ENCODE measurements at regions not wholly inside any gene's neighbourhood (a gene's known extent, or its start where the extent isn't known, plus 50 kb on each side); places are given as distances from the start of the nearest gene placed in this dataset.

DNA sequence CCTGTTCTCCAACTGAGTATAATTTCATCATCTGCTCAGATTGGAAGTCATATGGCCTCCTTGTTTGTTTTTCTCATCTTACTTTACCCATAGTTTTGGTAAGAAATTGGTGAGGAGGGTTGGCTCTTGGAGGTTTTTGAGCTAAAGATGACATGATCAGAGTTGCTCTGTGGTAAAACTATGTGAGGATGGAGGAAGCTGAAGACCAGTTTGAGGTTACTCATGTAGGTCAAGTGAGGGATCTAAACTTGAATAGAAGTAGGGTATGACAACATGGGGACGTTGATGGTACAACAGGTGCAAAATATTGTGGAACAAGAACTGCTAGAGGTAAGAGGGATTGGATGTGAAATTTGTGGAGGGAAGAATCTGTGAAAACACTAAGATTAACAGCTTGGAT is 87.7 kb upstream of the NEO1 start:
- no peak for DNase-seq

DNA sequence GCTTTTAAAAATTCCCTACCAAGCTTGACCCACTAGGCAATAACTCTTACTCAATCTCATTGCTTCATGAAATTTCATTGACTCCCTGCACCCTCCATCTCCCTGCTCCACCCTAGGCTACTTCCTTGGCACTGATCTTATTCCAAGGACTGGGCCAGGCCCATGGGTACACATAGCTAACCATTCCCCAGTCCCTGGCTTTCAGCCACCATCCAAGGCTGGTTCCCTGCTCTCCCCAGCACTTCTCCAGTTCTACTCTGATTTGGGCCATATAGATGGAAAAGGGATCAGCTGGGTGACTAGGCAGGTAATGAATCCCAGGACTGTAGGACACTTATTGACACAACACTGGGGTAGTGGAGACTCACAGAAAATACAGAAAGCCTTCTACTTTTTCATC is 88.1 kb upstream of the NEO1 start:
- DNase-seq: no peak

DNA sequence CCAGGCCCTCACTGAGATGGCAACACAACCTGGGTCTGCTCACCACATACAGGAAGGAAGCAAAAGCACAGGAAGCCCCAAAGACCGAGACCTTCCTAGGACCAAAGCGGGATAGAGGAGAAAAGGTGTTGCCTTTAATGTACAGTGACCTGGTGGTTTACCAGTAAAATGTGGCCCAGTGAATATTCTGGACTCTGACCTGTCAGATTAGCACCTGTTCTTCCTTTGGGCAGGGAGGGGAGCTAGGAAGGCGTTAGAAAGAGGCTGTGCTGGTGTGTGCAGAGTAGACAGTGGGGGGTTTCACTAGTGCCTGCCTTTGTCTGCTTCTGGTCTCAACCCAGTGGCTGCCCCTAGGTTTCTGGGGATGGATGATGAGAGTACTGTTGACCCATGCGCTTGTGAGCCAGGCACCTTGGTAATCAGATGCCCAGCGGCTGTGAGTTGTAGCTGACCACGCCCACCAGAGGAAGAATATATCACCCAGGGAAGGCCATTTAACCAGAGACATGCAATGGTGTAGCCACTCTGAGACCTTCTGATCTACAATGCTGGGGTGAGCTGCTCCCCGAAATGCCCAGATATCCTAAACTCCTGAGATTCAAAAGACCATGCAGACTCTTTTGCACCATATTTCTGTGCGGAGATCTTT is 90.1 kb upstream of the NEO1 start:
- no peak for DNase-seq

DNA sequence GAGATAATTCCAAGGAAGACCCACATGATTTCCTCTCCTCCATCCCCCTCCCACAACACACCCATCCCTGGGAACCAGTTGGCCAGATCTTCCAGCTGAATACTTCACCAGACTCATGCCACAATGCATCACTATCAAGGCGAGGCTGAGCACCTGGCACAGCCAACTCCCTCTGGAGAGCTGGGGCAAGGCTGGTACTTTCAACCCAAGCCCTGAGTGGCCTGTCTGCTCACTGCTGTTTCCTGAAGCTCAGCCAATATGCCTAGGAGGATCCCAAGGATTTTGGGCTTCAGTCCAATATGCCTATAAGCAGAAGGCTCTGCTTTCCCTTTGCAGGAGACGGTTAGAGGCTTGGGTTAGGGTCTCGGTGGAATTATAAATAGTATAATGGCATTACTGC is 90.9 kb upstream of the NEO1 start:
- no peak for DNase-seq

DNA sequence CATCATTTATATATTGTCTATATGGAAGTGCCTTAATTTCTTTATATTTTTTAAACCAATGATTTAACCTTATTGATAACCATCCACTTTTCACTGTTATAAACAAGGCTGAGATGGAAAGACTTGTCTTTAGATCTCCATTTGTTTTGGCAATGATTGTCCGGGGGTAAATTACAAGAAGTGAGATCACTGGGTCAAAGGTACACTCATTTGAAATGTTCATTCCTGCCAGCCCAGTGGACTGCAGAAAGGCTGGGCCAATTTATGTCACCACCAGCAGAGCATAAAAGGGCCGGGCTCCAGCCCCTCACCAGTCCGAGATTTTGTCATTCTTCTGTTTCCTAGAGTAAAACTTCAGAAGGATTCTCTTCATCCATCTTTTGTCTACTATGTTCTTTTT is 93.6 kb upstream of the NEO1 start:
- DNase-seq: no peak

DNA sequence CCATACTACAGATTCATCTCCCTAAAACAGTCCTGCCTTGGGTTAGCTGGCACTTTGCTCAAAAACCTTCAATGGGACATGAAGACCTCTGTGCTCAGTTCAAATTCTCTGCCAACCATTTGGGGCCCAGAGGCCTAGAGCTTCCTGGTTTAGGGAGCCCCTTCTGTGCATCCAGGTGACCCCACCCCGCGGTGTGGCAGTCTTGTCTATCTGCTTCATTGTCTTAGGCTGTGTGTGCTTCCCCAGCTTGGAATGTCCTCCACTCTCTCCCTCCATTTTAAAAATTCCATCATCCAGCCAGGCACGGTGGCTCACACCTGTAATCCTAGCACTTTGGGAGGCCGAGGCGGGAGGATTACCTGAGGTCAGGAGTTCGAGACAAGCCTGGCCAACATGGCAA is 99.0 kb upstream of the NEO1 start:
- no peak for DNase-seq

DNA sequence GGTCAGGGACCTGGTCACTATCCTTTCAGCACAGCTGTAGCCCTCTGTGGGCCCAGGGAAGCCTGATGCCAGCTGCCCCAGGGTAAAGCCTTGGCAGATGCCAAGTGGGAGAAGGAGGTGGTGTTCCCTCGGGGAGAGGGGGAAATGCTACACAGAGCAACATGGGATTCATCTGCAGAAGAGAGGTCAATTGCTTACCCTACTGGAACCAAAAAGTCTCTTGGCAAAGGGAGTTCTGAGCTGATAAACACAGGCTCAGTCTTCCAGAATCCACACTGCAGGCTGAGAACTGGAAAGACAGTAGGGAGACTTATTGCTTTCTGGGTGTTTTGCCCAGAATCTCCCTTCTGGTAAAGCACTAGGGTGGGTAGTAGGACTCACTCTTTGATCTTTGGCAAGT is 100.1 kb upstream of the NEO1 start:
- DNase-seq: no peak

DNA sequence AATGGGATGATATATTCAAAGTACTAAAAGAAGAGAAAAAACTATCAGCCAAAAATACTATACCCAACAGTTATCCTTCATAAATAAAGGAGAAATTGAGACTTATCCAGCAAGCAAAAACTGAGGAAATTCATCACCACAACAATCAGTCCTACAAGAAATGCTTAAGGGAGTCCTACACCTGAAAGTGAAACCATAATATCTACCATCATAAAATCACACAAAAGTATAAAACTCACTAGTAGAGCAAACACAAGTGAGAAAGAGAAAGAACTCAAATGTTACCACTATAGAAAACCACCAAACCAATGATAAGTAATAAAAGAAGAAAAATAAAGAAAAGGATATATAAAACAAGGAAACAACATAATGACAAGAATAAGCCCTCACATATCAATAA is 103.6 kb upstream of the NEO1 start:
- DNase-seq: no peak

DNA sequence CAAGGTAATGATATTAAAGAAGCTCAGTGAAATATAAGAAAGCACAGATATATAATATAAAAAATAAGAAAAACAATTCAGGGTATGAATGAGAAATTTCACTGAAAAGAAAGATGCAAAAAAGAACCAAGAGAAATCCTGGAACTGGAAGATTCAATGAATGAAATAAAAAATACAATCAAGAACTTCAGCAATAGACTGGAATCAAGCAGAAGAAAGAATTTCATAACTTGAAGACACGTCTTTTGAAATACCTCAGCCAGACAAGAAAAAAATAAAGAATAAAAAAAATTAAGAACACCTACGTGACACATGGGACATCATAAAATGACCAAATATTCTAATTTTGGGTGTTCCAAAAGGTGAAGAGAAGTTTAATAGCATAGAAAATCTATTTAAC is 104.6 kb upstream of the NEO1 start:
- no peak for DNase-seq

DNA sequence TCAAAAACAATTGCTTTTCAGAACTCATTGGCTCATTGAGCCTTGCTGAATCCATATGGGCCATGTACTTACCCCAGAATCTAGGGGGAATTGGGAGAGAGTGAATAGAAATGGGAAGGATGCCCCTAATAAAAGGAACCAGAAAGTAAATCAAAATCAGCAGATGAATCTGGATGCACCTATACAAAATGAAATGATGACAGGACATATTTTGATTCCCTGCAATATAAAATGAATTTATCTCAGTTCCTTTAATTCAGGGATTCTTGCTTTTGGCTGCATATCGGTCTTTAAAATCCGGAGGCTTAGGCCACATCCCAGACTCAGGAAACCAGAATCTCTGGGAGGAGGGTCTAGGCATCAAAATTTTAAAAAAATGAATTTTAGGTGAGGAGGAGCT is 107.7 kb upstream of the NEO1 start:
- no peak for DNase-seq

DNA sequence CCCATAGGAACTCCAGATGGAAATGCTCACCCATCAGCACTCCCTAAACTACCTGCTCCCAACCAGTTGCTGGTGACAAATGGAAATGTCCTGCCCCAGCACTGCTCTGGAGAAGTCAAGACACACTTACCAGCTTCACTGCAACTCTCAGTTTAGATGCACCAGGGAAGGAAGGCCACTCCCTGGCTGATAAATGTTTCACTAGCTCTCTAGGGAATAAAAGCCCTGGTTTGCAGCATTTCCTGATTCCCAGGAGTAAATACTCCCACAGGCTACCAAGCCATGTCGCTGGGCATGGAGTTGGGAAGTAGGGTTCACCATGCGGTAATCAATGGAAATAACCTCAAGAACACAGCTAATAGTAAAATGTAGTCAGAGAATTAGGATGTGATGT is 112.0 kb upstream of the NEO1 start:
- no peak for DNase-seq

DNA sequence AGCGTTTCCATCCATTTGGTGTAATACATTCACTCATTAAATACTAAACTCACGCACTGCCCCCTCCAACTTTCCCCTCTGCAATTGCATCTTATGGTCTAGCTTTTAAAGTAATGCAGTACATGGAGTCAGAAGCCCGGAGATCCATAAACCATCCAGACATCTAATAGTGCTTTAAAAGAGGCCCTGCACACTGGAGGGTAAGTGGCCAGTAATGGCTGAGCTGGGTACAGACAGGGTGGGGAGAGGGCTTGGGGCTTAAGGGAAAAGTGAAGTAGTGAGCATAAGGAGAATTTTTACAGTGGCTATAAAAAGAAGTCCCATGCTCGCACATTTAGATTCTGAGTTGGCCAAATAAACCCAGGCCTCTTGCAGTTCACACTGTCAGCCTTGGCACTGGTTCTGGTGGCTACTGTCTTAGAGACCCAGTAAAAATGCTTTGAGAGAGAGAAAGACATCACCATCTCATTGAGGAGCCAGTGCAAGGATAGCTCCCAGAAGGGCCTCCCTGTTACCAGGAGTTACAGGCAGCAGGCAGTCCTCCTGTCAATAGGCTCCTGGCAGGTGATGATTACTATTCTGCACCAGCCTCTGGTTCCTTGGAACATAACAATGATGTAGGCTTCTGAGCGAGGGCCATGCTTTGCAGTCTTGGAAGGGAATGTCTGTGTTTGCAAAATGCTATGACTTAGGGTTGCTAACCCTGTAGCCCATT is 112.6 kb upstream of the NEO1 start:
- DNase-seq: no peak

DNA sequence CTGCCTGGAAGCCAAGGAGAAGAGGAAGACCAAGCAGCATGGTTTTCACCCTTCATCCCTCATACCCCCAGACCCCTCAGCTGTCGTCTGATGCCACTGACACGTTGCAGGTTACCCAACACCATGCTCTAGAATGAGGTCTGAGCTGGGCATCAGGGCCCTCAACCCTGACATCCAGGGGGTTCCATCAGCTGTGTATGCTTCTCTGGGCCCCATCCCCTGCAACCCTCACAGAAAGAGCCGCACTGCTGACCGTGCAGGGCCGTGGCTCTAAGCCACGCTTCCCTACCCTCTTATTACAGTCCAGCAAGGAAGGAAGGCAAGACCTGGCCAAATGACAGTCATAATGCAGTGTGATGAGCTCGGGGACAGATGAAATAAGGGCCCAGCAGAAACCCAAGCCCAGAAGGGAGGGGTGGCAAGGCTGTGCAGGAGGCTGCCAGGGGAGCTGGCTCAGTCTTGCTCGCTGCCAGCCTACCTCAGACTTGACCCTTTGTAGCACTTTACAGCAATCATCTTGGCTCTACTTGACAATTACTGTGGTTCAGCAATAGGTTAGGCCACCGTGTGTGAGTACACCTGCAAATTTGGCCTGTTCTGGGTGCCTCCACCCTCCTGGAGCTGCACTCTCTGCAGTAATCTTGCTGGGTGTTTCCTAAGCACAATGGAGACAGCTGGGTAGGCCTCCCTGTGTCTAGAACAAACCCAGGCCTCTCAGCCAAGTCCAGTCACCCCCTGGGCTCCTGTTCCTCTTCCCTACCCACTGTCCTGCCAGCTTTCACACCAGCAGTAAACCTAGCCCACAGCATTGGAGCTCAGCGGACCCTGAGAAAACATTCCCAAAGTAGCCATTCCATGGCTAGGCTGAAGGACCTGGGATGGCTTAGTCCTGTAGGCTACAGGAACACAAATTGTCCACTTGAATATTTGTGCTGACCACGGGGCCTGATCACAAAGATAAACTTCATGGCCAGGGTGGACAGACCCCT is 115.3 kb upstream of the NEO1 start:
- no peak for DNase-seq

DNA sequence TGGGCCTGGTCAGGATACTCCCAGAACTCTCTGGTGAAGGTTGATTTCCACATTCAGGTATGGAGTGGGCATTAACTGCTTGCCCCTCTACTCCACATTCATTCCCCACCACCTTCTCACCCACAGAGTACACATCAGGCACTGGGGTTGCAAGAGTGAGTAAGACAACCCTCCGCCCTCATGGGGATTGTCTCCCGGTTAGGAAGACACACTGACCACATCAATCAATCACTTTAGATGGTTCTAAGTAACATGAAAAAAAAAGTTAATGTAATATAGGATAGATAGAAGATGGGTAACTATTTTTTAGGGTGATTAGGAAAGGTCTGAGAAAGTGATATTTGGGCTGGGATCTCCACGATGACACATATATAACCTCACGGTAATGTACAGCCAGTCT is 116.0 kb upstream of the NEO1 start:
- DNase-seq: no peak

DNA sequence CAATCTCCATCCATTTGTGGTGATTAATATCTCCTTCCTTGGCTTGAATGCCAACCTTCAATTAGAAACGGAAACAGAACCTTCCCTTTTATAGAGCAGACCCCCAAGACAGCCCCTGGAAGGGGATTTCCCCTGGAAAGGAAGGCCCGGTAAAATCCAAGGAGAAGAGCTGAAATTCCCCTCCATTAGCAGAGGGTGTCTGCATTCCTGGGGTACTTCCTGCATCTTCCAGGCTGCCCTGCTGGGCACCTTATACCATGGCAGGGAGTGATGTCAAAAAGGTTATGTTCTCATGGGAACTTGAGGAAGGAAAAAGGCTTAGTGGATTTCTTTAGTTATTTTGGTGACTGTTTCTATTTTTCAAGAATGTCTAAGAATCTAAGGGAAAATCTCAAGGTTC is 116.7 kb upstream of the NEO1 start:
- DNase-seq: no peak

DNA sequence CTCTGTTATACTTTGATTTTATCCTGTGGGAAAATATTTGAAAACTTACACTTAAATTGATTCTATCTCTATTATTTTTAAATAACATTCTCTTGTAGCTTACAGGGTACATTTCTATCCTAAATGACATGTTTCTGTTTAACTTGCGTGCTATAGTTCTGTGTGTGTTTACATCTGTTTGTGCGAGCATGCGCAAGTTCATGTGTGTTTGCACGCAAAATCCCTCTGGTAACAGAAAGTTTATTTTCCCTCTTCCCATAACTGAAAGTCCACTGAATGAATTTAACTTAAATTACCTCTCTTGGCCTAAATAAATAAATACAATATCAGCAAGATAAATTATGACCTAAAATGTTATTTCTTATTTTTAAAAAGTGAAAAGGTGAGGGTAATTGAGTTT is 117.3 kb upstream of the NEO1 start:
- no peak for DNase-seq

DNA sequence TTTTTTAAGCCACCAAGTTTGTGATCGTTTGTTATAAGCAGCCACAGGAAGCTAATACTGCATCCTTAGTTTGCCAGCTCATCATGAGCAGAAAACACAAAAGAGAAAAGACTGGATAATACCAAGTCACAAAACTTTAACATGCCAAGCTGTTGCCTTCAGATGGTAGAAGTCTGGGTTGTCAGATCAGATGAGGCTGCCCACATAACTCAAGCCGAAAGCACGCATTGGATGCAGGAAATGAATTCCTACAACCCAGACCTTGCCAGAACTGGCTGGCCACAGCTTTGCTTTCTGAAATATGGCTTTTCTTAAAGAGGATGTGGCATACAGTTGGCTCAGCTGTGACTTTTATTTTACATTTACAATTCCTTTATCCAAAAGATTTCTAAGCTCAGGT is 118.3 kb upstream of the NEO1 start:
- no peak for DNase-seq

DNA sequence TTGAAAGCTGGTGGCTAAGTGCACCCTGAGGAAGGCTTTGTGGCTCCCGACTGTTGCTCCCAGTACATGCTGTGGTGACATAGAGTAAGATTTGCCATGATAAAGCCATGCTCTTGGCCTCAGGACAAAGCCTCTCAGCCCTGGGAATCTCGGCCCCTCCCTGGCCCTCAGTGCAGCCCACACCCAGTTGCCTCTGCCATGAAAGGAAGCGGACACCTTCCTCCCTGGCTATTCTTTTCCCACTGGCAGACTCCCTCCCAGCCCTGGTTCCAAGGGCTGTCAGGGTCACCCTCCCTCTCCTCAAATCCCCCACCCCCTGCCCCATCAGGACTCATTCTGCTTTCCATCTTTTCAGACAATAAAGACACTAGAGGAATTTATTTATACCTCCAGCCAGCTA is 119.8 kb upstream of the NEO1 start:
- no peak for DNase-seq

DNA sequence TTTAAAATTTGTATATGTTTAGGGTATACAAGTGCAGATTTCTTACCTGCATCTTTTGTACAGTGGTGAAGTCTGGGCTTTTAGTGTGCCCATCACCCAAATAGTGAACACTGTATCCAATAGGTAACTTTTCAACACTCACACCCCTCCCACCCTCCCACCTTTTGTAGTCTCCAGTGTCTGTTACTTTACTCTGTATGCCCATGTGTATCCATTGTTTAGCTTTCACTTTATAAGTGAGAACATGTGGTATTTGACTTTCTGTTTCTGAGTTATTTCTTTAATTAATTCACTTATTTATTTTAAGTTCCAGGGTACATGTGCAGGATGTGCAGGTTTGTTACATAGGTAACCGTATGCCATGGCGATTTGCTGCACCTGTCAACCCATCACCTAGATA is 124.8 kb upstream of the NEO1 start:
- DNase-seq: no peak

DNA sequence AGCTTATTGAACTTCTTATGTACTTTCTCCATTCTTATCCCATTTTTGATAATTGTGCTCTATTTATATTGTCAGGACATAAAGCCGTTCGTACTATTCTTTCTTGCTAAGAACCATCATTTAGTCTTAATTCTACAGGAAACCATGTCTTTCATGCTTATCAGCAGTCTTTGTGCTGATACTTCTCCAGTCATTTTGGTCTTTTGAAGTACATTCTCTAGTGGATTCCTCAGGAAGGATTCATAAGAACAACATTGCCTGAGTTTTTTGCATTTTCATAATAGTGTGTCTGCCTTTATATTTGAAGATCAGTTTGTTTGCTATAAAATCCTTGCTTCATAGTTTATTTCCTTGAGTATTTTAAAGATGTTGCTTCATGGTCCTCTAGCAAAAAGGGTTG is 126.6 kb upstream of the NEO1 start:
- no peak for DNase-seq

DNA sequence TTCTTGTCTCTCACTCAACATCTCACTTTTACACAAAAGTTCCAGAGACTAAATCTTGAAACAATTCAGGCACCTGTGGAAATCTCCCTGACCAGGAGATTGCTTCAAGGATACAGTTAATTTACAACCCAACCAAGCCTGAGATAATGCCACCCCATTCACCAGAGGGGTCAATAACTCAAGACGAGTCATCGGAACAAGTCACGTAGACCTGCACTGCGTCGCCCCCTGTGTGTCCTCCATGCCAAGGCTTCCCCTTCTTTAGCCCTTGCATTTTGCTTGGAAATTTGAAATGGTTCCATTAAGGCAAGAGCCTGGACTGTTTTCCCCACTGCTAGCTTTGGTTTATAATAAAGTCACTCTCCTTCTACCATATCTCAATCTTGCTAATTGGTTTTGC is 129.0 kb upstream of the NEO1 start:
- DNase-seq: no peak

DNA sequence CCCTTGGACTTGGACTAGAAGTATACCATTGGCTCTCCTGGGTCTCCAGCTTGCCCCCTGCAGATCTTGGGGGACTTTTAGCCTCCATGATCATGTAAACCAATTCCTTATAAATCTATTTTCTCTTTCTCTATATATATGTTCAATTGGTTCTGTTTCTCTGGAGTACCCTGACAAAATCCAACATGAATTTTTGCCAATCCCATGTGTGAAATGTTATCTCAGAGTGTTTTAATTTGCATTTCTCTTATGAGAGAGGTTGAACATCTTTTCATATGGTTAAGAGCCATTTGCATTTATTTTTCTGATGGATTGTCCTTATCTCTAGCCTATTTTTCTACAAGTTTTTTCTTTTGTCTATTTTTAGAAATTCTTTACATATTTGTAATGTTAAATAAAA is 131.7 kb upstream of the NEO1 start:
- no peak for DNase-seq

DNA sequence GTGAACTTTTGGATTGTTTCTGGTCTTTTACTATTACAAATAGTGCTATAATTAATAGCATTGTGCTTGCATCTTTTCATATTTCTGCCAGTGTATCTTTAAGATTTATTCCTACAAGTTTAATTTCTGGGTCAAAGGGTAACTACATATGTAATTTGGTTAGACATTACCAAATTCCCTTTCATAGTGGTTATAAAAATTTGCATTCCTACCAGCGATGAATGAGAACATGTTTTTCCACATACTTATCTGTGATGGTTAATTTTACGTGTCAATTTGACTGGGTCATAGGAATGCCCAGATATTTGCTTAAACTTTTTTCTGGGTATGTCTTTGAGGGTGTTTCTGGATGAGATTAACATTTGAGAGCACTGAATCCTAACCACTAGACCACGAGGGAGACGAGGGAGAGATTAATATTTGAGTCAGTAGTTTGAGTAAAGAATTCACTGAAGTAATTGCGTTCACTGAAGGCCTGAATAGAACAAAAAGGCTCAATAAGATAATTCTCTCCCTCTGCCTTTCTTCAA is 132.3 kb upstream of the NEO1 start:
- no peak for DNase-seq

DNA sequence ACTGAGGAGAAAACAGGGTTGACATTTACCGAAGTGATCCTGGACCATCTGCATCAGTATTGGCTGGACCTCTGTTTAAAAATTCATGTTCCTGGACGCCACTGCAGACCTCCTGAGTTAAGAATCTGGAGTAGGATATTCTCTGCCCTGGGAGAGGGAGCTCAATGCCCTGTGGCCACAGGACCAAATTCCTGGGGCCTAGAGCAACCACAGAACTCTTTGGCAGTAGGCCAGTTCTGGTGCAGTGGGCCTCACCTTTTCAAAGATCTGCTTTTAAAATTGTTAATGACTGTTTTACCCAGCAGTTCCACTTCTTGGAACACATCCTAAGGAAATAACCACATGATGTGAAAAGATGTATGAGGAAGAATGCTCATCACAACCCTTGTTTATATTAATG is 133.3 kb upstream of the ADPGK start:
- DNase-seq: no peak
